ENCODE measurements at regions not wholly inside any gene's neighbourhood (a gene's known extent, or its start where the extent isn't known, plus 50 kb on each side); places are given as distances from the start of the nearest gene placed in this dataset.

- Mint-ChIP-seq H3K36me3 (ENCODE audit: insufficient read depth) (peaks cover 3% of the 10 kb centered on the region), H3K27me3 (peaks cover 6% of the 10 kb centered on the region), H3K4me1 (ENCODE audit: low read depth) (no peaks in the 10 kb centered on the region), H3K27ac (no peak overlapping the region), H3K4me3 (ENCODE audit: low read depth) (no peak overlapping the region), H3K9me3 (ENCODE audit: low read depth) (peaks cover 6% of the 10 kb centered on the region)
- no peak for TF ChIP-seq CTCF (IDR thresholded peaks at IDR 0.05; ENCODE audit: unreplicated experiment)
- DNase-seq (ENCODE audit: low spot score, unreplicated experiment), result no peak
These were observed 102.8 kb downstream of the ERMARD start for GRCh38 chr6:169854083-169854725.

- Mint-ChIP-seq H3K9me3 (ENCODE audit: low read depth) (peaks cover 6% of the 10 kb centered on the region), H3K4me1 (ENCODE audit: low read depth) (no peaks in the 10 kb centered on the region), H3K4me3 (ENCODE audit: low read depth) (no peak overlapping the region), H3K36me3 (ENCODE audit: insufficient read depth) (peaks cover 3% of the 10 kb centered on the region), H3K27me3 (peaks cover 6% of the 10 kb centered on the region), H3K27ac (no peak overlapping the region)
- no peak for TF ChIP-seq CTCF (IDR thresholded peaks at IDR 0.05; ENCODE audit: unreplicated experiment)
- DNase-seq (ENCODE audit: low spot score, unreplicated experiment), result no peak
These were observed 102.0 kb downstream of the ERMARD start for GRCh38 chr6:169853196-169854082.

- no peak for TF ChIP-seq CTCF (IDR thresholded peaks at IDR 0.05; ENCODE audit: unreplicated experiment)
- no peak overlapping the region for H3K27ac Mint-ChIP-seq
- H3K4me3 Mint-ChIP-seq (ENCODE audit: low read depth), result no peak overlapping the region
- peaks cover 5% of the 10 kb centered on the region for H3K9me3 Mint-ChIP-seq (ENCODE audit: low read depth)
- peaks cover 6% of the 10 kb centered on the region for H3K27me3 Mint-ChIP-seq
- H3K36me3 Mint-ChIP-seq (ENCODE audit: insufficient read depth), result peaks cover 3% of the 10 kb centered on the region
- no peak for DNase-seq (ENCODE audit: low spot score, unreplicated experiment)
- H3K4me1 Mint-ChIP-seq (ENCODE audit: low read depth), result no peaks in the 10 kb centered on the region
These were observed 101.2 kb downstream of the ERMARD start for GRCh38 chr6:169852504-169853195.

- no peak for DNase-seq (ENCODE audit: low spot score, unreplicated experiment)
- Mint-ChIP-seq H3K27ac (peak overlapping the region; percentile 54), H3K4me1 (ENCODE audit: low read depth) (peaks cover 1% of the 10 kb centered on the region), H3K9me3 (ENCODE audit: low read depth) (no peaks in the 10 kb centered on the region), H3K27me3 (peaks cover 6% of the 10 kb centered on the region), H3K36me3 (ENCODE audit: insufficient read depth) (no peaks in the 10 kb centered on the region), H3K4me3 (ENCODE audit: low read depth) (no peak overlapping the region)
- TF ChIP-seq CTCF (IDR thresholded peaks at IDR 0.05; ENCODE audit: unreplicated experiment), result no peak
These were observed 100.5 kb downstream of the ERMARD start for GRCh38 chr6:169851641-169852503.
